ENCODE measurements at regions not wholly inside any gene's neighbourhood (a gene's known extent, or its start where the extent isn't known, plus 50 kb on each side); places are given as distances from the start of the nearest gene placed in this dataset.

- H3K27me3 ChIP-seq: no peaks in the 10 kb centered on the region
- H3K4me3 ChIP-seq: no peak overlapping the region
- no peaks in the 10 kb centered on the region for H3K9me3 ChIP-seq (ENCODE audit: low read depth)
- peaks cover 9% of the 10 kb centered on the region for H3K4me1 ChIP-seq (ENCODE audit: low read depth)
- H3K27ac ChIP-seq: no peak overlapping the region
- no peaks in the 10 kb centered on the region for H3K36me3 ChIP-seq
- TF ChIP-seq CTCF (IDR thresholded peaks at IDR 0.05; ENCODE audit: low read depth, low read length): no peak
- DNase-seq (ENCODE audit: low read depth in 1 of 2, low spot score in 1 of 2): no peak
Observed at GRCh38 chr10:2207246-2207922, 470.1 kb upstream of the ADARB2 start.

GRCh38 chr10:2205406-2205805 lies 468.1 kb upstream of the ADARB2 start:
- no peaks in the 10 kb centered on the region for H3K9me3 ChIP-seq (ENCODE audit: low read depth)
- no peak for DNase-seq (ENCODE audit: low read depth in 1 of 2, low spot score in 1 of 2)
- H3K4me3 ChIP-seq: no peak overlapping the region
- H3K36me3 ChIP-seq: no peaks in the 10 kb centered on the region
- TF ChIP-seq CTCF (IDR thresholded peaks at IDR 0.05; ENCODE audit: low read depth, low read length): no peak
- peaks cover 9% of the 10 kb centered on the region for H3K4me1 ChIP-seq (ENCODE audit: low read depth)
- no peak overlapping the region for H3K27ac ChIP-seq
- no peaks in the 10 kb centered on the region for H3K27me3 ChIP-seq

GRCh38 chr10:2202401-2202800 lies 465.1 kb upstream of the ADARB2 start:
- Histone ChIP-seq H3K27me3 (no peaks in the 10 kb centered on the region), H3K36me3 (no peaks in the 10 kb centered on the region), H3K4me1 (ENCODE audit: low read depth) (no peaks in the 10 kb centered on the region), H3K9me3 (ENCODE audit: low read depth) (no peaks in the 10 kb centered on the region), H3K4me3 (no peak overlapping the region), H3K27ac (no peak overlapping the region)
- TF ChIP-seq CTCF (IDR thresholded peaks at IDR 0.05; ENCODE audit: low read depth, low read length): no peak
- DNase-seq (ENCODE audit: low read depth in 1 of 2, low spot score in 1 of 2): no peak

GRCh38 chr10:2201534-2202099 lies 464.3 kb upstream of the ADARB2 start:
- DNase-seq (ENCODE audit: low read depth in 1 of 2, low spot score in 1 of 2): no peak

GRCh38 chr10:2197663-2198062 lies 460.3 kb upstream of the ADARB2 start:
- Histone ChIP-seq H3K4me3 (no peak overlapping the region), H3K27me3 (no peaks in the 10 kb centered on the region), H3K36me3 (no peaks in the 10 kb centered on the region), H3K4me1 (ENCODE audit: low read depth) (no peaks in the 10 kb centered on the region), H3K27ac (no peak overlapping the region), H3K9me3 (ENCODE audit: low read depth) (no peaks in the 10 kb centered on the region)
- TF ChIP-seq CTCF (IDR thresholded peaks at IDR 0.05; ENCODE audit: low read depth, low read length): no peak
- no peak for DNase-seq (ENCODE audit: low read depth in 1 of 2, low spot score in 1 of 2)

More at GRCh38 chr10:2201534-2202099, 464.3 kb upstream of the ADARB2 start:
- Histone ChIP-seq H3K27me3 (no peaks in the 10 kb centered on the region), H3K36me3 (no peaks in the 10 kb centered on the region), H3K9me3 (ENCODE audit: low read depth) (no peaks in the 10 kb centered on the region), H3K27ac (no peak overlapping the region), H3K4me3 (no peak overlapping the region), H3K4me1 (ENCODE audit: low read depth) (no peaks in the 10 kb centered on the region)
- no peak for TF ChIP-seq CTCF (IDR thresholded peaks at IDR 0.05; ENCODE audit: low read depth, low read length)

All from cardiac muscle cell (in vitro differentiated cells and primary cell).